ENCODE measurements at regions not wholly inside any gene's neighbourhood (a gene's known extent, or its start where the extent isn't known, plus 50 kb on each side); places are given as distances from the start of the nearest gene placed in this dataset.
"Not testable (repeated sequence)": the region's sequence is repeated elsewhere in the genome, so short reads cannot be mapped to it uniquely, and the experiment has no call there.

DNA sequence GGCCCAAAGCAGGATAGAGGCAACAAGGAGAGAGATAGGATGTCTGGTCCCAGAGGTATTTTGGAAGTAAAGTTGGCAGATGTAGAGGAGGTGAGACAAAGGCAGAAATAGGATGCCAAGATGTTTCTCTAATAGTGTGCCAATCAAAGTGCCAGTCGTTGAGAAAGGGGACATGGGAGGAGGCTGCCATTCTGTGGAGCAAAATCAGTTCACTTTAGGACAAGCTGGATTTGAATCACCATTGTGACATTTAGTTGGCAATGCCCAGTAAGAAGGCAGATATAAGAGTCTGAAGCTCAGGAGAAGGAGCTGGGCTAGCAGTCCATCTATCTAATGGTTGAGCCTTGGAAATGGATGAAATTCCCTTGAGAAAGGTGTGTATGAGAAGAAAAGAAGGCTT is 53.8 kb downstream of the ADRB2 start:
- DNase-seq = no peak

DNA sequence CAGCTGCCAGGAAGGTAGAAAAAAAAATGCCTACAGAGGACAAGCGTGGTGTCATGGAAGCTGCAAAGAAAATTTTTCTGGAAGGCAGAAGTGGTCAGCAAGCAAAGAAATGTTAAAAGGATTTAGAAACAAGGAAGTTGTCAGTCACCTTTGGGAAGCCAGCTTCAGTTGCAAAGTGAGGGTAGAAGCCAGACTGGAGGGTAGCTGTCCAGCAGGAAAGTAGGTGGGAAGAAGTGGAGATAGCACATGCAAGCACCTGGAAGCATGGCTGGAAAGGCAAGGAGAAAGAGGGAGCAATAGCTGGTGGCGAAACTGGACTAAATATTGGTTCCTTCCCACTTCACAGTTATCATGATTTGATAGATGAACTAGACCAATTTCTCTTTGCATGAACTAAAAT is 54.3 kb downstream of the ADRB2 start:
- no peak for DNase-seq

DNA sequence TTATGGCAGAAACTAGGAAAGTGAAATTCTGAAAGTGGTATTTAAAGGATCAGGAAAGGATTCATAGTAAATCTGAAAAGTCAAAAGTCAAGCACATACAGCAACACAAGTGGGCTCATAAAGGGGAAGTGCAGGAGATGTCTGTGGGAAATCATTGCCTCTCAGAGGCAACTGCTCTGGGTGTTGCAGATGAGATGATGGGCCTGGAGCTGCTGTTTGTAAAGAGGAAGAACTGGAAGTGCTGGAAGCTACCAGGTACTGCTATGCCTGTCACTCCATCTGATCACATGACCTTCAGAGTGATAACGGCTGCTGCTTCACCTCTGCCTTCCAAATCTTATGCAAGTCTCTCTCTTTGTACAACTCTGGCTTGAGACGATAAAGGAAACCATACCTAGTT is 55.9 kb downstream of the ADRB2 start:
- DNase-seq = no peak

DNA sequence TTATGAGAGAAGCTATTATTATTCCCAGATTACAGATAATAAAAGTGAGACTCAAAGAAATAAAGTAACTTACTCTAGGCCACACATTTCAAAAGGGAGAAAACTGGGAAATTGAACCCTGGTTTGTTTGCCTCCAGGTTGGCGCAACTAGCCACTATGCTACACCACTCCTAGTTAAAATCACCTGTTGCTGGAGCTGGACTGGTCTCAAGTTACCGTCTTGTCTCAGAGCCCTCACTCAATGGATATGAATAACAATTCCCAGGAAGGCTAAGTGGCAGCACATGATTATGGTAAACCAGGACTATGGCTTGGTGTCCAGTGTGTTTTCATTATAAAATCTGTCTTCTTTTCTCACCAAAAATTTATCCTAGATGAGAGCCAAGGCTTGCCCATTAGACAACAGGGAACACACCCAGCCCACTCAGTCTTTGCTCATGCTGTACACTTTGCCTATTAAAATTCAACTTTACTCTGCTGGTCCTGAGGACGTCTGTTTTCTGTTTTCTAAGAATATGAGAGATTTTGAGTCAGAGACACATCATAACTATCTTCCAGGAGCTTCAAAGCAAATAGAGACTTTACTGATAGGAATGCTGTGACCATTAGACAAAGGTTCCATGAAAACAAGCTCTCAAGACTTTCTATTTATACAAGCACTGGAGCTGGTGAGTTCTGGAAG is 58.1 kb downstream of the ADRB2 start:
- no peak for DNase-seq

DNA sequence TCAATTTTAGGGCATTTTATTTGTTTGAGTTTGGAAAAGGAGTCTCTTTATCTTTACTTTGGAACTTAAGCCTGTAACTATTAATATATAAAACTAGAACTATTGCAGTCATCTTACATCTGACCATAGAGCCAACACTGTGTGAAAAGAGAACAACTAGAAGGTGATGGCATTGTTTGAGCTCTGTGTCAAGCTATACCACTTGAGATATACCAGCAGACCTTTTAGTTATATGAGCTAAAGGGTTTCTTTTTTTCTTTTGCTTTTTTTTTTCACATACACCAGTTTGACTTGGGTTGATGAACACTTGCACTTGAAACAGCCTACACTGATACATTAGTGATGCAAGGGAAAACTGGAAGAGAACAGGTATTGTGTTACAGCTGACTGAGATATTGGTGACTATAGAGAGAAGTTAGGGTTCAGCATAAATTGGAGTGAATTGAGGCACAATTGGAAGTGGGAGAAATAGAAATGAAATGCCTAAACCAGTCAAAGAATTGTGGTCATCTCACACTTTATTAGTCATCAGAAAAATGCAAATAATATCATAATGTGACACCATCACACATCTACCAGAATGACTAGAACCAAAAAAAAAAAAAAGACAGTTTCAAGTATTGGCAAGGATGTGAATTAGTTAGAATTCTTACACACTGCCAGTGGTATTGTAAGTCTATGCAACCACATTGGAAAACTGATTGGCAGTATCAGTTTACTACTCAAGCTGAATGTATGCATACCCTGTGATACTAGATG is 60.9 kb downstream of the ADRB2 start:
- DNase-seq = no peak

DNA sequence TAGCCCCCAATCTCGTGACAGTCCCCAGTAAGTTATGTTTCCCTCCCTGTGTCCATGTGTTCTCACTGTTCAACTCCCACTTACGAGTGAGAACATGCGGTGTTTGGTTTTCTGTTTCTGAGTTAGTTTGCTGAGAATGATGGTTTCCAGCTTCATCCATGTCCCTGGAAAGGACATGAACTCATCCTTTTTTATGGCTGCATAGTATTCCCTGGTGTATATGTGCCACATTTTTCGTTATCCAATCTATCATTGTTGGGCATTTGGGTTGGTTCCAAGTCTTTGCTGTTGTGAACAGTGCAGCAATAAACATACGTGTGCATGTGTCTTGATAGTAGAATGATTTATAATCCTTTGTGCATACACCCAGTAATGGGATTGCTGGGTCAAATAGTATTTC is 63.5 kb downstream of the ADRB2 start:
- not testable (repeated sequence) for DNase-seq

DNA sequence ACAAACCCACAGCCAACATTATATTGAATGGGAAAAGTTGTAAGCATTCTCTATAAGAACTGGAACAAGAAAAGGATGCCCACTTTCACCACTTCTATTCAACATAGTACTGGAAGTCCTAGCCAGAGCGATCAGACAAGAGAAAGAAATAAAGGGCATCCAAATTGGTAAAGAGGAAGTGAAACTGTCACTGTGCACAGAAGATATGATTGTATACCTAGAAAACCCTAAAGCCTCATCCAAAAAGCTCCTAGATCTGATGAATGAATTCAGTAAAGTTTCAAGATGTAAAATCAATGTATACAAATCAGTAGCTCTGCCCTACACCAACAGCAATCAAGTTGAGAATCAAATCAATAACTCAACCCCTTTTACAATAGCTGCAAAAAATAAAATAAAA is 69.0 kb downstream of the ADRB2 start:
- not testable (repeated sequence) for DNase-seq

DNA sequence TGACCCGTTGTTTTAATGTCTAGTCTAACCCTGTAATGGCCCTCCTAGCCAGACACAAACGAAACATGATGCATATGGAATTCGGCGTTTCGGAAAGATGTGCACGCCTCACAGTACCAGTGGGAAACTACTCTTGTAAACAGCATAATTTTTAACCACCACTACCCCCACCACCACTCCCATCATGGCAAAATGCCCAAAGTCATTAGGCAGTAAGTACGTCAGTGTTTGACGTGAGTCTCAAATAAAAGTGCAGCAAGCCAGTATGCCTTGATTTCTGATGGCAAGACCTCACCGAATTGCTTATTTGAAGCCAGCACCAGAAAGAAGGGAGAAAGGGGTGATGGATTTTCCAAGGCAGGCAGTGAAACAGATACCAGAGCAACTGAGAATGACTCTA is 71.4 kb downstream of the ADRB2 start:
- no peak for DNase-seq

DNA sequence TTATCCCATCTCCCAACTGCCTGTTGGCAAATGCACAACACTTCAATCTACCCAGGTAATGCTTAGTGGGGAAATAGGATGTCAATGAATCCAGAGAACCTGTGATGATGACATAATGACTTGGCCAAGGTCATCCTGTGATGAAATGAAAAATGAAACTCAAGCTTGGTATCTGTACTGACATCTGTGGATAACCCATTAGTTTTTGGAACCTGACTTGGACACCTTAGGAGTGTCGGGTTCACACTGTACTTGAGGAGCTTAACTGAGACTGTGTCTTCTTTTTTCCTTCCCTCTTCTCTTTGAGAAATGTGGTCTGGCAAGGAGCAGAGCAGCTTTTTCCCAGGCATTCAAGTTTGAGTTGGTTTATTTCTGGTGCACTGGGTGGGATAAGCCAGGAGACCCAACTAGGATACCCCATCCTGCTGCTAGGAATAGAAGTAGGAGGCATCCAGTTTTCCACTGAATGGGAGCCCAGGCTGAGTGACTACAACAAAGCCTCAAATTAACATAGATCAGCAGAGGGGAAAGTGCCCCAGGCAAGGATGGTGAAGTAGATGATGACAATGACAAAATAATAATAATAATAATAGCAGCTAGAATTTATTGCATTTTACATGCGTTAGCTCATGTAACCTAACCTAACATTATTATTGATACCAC is 72.1 kb downstream of the ADRB2 start:
- DNase-seq = no peak

DNA sequence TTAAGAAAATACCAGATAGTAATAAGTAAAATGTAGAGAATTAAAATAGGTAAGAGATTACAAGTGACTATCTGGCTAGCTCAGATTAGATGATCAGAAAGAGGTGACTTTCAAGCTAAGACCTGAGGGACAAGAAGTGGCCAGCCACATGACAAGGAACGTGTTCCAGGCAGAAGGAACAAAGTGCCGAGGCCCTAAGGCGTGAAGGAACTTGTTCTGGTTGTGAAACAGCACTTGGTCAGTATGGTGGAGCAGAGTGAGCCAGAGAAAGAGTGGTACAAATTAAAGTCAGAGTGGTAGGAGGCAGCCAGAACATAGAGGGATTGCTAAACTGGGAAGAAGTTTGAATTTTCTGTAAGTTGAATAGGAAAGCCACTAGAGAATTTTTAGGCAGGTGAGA is 73.6 kb downstream of the ADRB2 start:
- no peak for DNase-seq

DNA sequence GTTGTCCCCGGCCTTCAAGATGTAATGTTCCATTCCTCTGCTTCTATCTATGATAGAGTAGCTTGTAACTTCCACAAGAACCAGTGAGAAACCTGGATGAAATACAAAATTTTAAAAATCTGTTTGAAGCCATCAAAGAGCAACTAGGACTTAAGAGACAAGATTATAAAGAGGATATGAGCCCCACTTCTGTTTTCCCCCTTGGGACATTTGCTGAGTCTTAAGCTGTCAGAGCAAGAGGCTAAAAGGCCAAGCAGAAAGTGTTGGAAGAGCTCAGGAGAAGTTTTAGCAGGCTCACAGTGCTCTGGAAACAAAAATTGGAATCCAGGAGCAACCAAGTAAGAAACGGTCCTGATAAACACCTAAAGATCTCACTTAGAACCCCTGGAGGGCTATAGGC is 76.1 kb downstream of the ADRB2 start:
- DNase-seq = no peak

DNA sequence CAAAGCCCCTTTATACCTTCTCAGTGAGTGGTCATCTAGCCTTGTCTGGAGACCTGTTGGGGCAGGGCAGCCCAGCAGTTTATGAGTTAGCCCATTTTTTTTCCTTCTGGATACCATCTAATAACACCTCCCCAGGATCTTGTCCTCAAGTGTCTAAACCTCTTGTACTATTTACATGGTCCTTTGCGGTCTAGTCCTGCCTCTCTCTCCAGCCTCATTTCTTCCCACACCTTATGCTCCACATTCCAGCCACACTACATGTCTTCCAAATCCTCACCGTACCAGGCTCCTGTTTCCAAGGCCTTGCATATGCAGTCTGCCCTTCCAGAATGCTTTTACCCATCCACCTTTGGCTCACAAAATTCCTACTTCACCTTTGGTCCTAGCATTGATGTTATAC is 77.2 kb downstream of the ADRB2 start:
- DNase-seq = no peak

DNA sequence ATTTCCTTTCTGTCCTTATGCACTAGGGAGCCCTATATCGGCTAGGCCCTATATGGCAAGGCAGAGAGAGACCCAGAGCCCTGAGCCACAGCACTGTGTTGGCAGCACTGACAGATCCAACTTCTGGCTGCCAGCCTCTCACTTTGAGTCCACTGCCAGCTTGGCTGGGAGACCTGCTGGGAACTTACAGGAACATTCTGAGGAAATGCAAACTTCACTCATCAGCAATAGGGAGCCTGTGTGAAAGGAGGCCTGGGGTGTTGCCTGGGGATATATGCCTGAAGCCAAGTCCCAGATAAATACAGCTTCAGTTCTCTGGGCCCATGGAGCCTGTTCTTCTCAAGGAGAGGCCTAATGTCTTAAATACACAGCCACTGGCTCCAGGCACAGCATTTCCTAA is 78.0 kb downstream of the ADRB2 start:
- no peak for DNase-seq

DNA sequence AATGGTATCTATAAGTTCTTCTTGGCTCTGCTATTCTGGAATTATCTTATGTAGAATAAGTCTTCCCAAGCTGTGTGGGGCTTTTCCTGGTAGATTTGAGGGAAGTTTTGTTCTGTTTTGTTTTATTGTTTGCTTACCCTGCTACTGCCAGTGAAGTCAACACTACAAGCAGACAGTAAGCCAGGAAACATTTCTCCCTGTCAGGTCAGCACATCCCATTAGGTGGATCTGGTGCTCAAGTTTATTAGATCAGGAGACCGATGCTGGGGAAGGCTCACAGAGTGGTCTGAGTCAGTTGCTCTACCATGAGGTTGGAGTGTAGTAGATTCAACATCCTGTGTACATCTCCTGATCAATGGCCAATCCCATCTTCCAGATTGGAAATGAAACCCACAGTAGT is 79.1 kb downstream of the ADRB2 start:
- no peak for DNase-seq

DNA sequence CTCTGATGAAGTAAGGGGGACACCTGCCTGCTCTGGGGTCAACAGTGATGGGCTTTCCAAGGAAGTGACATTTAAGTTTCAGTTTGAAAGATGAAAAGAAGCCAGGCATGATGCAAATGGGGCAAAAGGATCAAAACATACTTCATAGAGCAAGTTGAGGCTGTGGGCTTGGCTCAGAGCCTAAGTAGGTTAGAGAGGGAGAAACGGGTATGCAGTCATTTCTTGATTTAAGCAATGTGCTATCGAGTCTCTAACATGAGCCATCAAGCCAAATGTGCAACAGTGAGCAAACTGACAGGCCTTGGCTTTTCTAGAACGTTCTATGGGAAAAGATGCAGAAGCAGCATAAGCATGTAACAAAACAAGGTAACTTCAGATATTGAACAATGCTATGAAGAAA is 80.6 kb downstream of the ADRB2 start:
- no peak for DNase-seq

DNA sequence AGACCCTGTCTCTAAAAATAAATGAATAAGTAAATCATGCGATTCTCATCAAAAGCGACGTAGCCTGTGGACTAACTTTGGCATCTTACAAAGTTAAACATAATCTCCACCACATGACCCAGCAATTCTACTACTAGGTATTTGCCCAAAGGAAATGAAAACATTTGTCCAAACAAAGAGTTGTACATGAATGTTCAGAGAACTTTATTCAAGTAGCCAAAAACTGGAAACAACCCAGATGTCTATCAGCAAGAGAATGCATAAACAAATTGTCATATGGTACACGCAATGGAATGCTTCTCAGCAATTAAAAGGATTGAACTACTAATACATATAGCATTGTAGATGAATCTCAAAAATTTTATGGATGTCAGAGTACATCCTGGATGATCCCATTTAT is 82.6 kb downstream of the ADRB2 start:
- DNase-seq = peak; percentile 64

DNA sequence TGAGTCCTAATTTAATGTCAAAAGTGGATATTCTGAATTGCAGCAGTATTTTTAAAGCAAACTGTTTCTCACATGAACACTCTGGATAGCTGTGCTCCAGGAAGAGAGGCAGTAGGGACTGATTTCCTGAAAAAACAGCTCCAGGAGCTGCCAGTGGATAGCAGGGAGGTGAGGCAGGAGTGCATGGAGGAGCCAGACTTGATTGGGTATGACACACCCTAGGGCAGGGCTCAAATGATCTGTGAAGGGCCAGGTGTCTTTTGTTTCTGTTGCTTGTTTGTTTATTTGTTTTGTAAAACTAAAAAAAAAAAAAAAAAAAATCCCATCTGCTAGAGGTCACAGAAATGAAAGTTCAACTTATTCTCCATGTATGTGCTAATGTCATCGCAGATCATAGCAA is 83.4 kb downstream of the ADRB2 start:
- DNase-seq = no peak

DNA sequence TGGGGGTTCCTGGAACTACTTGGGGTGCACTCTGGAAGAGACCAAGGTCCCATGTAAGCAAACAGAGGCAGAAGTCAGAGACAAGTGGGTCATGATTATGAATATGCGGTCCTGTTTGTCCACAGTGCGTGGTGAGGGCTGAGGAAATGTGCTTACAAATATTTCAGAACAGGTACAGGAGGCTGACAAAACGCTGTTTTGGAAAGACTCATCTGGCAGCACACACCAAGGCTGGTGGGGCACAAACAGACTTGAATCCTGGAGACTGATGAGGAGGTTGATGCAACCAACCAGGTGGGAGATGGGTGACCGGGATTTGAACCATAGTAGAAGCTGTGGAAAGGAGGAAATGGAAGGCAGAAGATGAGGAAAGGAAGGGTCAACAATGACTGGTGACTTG is 83.8 kb downstream of the ADRB2 start:
- DNase-seq = no peak

DNA sequence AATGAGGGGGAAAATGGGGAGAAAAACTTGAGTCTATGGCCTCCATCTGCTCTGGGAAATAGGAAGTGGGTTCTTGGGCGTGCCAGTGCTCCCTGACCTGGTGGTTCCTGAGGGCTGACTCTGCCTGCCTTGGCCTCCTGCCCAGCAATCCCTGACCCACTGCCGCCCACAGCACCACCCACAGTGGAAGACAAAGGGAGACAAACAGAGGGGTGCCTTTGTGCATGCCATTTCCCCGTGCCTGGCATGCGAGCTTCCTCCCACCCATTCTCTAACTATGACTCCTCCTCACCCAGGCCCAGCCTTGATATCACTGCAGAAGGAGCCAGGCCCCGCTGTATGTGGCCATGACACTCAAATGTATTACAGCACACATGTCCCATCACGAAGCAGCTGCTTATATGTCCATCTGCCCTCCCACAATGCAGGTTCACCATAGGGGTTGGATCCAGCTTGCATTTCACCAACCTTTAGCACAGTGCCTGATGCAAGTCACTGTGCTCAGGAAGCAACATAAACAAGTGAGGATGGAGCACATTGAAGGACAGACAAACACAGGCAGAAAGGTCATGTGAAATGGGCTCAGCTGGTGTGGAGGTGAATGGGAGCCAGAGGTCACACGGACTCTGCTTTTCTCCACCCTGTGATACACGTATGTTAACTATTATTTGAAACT is 84.4 kb downstream of the ADRB2 start:
- DNase-seq = peak; percentile 27

DNA sequence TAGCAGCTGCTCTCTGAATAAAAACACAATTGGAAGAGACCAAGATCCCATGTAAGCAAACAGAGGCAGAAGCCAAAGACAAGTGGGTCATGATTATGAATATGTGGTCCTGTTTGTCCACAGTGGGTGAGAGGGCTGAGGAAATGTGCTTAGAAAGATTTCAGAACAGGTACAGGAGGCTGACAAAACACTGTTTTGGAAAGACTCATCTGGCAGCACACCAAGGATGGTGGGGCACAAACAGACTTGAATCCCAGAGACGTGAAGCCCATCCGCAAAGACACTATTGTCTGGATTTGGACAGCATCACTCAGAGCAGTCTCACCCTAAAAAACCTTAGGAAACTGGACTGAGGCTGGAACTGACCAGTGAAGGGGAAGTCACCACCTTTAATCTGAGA is 85.0 kb downstream of the ADRB2 start:
- no peak for DNase-seq

DNA sequence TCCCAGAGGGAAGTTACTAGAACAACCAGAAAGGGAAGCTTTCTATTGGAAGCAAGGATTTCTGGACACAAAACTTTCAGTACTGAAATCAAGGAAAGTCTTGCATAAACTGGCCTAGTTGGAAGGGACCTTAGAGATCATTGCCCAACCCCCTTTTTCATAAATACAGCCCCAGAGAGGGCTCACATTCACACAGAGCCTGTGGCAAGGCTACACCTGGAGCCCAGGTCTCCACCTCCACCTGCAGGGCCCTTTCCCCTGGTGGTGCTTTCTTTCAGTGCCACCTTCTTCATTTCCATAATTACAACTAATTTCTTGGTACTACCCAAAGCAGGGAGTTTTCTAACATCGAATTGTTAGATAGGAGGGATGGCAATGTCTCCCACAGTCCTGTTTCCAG is 85.7 kb downstream of the ADRB2 start:
- no peak for DNase-seq

DNA sequence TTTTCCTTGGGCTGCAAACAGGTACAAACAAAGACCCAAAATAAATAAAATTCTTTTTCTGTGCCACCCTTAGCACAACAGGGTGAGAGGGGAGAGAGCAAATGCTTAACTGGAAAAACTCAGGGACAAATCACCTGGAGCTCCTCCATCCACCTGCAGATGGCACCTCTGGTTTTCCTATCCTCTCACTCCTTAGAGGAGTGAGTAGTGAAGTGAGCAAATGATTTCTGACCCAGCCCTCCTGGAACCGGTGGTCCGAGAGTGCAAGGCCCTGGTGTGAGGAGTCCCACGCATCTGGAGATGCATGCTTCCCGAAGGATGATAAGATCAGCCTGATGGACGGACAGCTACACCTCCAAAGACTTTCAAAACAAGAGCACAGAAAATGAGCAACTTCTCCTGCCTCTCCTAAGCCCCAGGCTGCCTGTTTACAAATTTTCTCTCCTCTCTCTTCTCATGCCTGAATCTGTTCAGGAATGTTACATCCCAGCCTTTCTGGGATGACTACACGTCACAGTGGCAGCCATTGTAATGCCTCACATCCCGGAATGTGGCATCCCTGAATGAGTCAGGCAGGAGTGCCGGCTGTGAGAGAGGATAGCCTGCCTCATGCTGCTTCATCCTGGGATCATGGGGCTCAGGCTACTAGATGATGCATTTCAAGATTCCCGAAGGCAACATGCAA is 86.4 kb downstream of the ADRB2 start:
- DNase-seq = peak; percentile 97

DNA sequence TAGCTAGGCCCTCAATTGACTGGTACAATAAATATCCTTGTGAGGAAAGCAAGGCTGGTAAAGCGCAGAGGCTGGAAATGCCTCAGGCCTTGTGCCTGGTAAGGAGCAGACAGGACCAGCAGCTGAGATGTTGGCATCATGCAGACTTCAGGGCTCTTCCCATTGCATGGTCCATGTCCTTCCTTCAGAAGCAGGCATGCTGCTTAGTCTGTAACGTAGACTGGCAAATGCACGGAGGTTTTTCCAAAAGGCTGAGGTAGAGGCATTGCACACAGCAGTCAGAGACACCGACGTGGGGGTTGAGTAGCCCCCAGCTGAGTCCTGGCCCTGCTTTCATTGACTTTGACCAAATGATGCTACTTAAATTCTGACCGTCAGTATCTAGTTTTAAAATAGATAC is 87.1 kb downstream of the ADRB2 start:
- DNase-seq = no peak

Data from fibroblast of skin of abdomen (primary cell).